ENCODE measurements at regions not wholly inside any gene's neighbourhood (a gene's known extent, or its start where the extent isn't known, plus 50 kb on each side); places are given as distances from the start of the nearest gene placed in this dataset.

GRCh38 chr1:157407367-157407766, 144.9 kb downstream of the FCRL5 start:
- no peak for TF ChIP-seq MAX (IDR thresholded peaks at IDR 0.05)
- TF ChIP-seq CTCF (IDR thresholded peaks at IDR 0.05 in 2 of 3, conservative IDR thresholded peaks at IDR 0.05 in 1 of 3; ENCODE audit: borderline replicate concordance in 1 of 3, insufficient read depth in 1 of 3, low read depth in 2 of 3, low read length in 2 of 3) = no peak
- no peak for TF ChIP-seq SP1 (IDR thresholded peaks at IDR 0.05; ENCODE audit: low read depth)
- no peak for TF ChIP-seq POLR2AphosphoS5 (IDR thresholded peaks at IDR 0.05; ENCODE audit: low read depth, low read length)
- no peak for TF ChIP-seq ZFX (IDR thresholded peaks at IDR 0.05)
- TF ChIP-seq RAD21 (IDR thresholded peaks at IDR 0.05; ENCODE audit: low read depth) = no peak
- TF ChIP-seq POLR2A (IDR thresholded peaks at IDR 0.05; ENCODE audit: borderline replicate concordance, extremely low read depth, insufficient read depth, insufficient read length) = no peak
- no peak for TF ChIP-seq ZBTB33 (IDR thresholded peaks at IDR 0.05; ENCODE audit: extremely low read depth, insufficient replicate concordance, low read length)
- TF ChIP-seq ELF1 (IDR thresholded peaks at IDR 0.05; ENCODE audit: borderline replicate concordance, low read depth) = no peak
- TF ChIP-seq EZH2 (IDR thresholded peaks at IDR 0.05) = no peak
- no peak for TF ChIP-seq EZH2phosphoT487 (IDR thresholded peaks at IDR 0.05; ENCODE audit: borderline replicate concordance)
- TF ChIP-seq REST (IDR thresholded peaks at IDR 0.05; ENCODE audit: low read depth) = no peak
- TF ChIP-seq EGR1 (IDR thresholded peaks at IDR 0.05; ENCODE audit: low read depth) = no peak
